ENCODE measurements at regions not wholly inside any gene's neighbourhood (a gene's known extent, or its start where the extent isn't known, plus 50 kb on each side); places are given as distances from the start of the nearest gene placed in this dataset.

- no peak for TF ChIP-seq EZH2 (IDR thresholded peaks at IDR 0.05; ENCODE audit: borderline replicate concordance, insufficient read depth, low read depth, low read length, poor library complexity, severe bottlenecking)
- TF ChIP-seq, protein P1, sequence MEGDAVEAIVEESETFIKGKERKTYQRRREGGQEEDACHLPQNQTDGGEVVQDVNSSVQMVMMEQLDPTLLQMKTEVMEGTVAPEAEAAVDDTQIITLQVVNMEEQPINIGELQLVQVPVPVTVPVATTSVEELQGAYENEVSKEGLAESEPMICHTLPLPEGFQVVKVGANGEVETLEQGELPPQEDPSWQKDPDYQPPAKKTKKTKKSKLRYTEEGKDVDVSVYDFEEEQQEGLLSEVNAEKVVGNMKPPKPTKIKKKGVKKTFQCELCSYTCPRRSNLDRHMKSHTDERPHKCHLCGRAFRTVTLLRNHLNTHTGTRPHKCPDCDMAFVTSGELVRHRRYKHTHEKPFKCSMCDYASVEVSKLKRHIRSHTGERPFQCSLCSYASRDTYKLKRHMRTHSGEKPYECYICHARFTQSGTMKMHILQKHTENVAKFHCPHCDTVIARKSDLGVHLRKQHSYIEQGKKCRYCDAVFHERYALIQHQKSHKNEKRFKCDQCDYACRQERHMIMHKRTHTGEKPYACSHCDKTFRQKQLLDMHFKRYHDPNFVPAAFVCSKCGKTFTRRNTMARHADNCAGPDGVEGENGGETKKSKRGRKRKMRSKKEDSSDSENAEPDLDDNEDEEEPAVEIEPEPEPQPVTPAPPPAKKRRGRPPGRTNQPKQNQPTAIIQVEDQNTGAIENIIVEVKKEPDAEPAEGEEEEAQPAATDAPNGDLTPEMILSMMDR (IDR thresholded peaks at IDR 0.05), result no peak
These were observed 98.5 kb upstream of the SLC24A4 start for GRCh38 chr14:92224358-92224954.
